GM12892 (cell line): ENCODE measurements at regions not wholly inside any gene's neighbourhood (a gene's known extent, or its start where the extent isn't known, plus 50 kb on each side); places are given as distances from the start of the nearest gene placed in this dataset.

Experiments used
- POLR2AphosphoS5 ChIP-seq: IDR thresholded peaks from 2 replicates; pipeline ENCODE4 v1.6.1; 2011; ENCODE audit warnings: low read depth, low read length, control low read depth
- TAF1 ChIP-seq: IDR thresholded peaks from 2 replicates; pipeline ENCODE4 v1.6.1; 2011; ENCODE audit warnings: low read depth, mild to moderate bottlenecking, control low read depth, low read length, borderline replicate concordance

GRCh38 chr12:87846045-87846444 lies 183.2 kb downstream of the C12orf50 start:
- TF ChIP-seq POLR2AphosphoS5 = no peak
- TF ChIP-seq TAF1 = no peak
